B cell (primary cell): ENCODE measurements at regions not wholly inside any gene's neighbourhood (a gene's known extent, or its start where the extent isn't known, plus 50 kb on each side); places are given as distances from the start of the nearest gene placed in this dataset.

Source experiments
- EZH2 ChIP-seq: IDR thresholded peaks from 2 replicates; pipeline ENCODE4 v1.6.1; 2012; ENCODE audit warnings: borderline replicate concordance, low read depth, mild to moderate bottlenecking, moderate library complexity, low read length; ENCODE audit not compliant: insufficient read depth, poor library complexity, severe bottlenecking
- TF ChIP-seq, protein P1 (sequence below): fragments of 200-600 bp; IDR thresholded peaks from one replicate; pipeline ENCODE4 v1.8.0; 2022; ENCODE audit warnings: antibody characterized with exemption, mild to moderate bottlenecking

DNA sequence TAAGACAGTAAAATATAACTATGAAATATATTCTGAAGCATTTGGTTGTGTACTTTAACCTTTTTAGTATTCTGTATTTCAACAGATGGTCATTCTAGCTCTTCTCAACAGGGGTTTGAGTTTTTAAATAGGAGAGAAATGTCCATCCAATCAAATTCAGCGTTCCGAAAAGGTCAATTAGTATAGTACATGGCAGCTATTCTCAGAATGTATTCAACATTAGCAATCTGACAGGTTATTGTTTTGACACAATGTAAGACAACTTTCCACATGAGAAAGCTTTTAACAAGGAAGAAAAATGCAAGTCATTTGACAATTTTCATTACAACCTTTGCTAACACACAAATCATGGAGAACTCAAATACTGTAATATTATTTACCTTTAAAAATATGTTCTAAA is 996.3 kb upstream of the CDH10 start:
- TF ChIP-seq, protein P1, sequence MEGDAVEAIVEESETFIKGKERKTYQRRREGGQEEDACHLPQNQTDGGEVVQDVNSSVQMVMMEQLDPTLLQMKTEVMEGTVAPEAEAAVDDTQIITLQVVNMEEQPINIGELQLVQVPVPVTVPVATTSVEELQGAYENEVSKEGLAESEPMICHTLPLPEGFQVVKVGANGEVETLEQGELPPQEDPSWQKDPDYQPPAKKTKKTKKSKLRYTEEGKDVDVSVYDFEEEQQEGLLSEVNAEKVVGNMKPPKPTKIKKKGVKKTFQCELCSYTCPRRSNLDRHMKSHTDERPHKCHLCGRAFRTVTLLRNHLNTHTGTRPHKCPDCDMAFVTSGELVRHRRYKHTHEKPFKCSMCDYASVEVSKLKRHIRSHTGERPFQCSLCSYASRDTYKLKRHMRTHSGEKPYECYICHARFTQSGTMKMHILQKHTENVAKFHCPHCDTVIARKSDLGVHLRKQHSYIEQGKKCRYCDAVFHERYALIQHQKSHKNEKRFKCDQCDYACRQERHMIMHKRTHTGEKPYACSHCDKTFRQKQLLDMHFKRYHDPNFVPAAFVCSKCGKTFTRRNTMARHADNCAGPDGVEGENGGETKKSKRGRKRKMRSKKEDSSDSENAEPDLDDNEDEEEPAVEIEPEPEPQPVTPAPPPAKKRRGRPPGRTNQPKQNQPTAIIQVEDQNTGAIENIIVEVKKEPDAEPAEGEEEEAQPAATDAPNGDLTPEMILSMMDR = no peak
- TF ChIP-seq EZH2 = no peak
